MM.1S (cell line): ENCODE measurements at regions not wholly inside any gene's neighbourhood (a gene's known extent, or its start where the extent isn't known, plus 50 kb on each side); places are given as distances from the start of the nearest gene placed in this dataset.
"Not testable (repeated sequence)": the region's sequence is repeated elsewhere in the genome, so short reads cannot be mapped to it uniquely, and the experiment has no call there.

Experiments
- DNase-seq: peaks from one replicate; pipeline ENCODE4 v3.0.0-alpha.2; 2015
- H2AFZ ChIP-seq: fragments of 300-600 bp; sonication (generic); 2 replicates; pipeline ENCODE4 v1.6.0; 2016; ENCODE audit warnings: antibody characterized with exemption, low read length
- H3F3A ChIP-seq: fragments of 300-600 bp; sonication (generic); 2 replicates; pipeline ENCODE4 v1.6.1; 2016; ENCODE audit warnings: mild to moderate bottlenecking, antibody characterized with exemption, low read length, moderate library complexity, mixed read lengths; ENCODE audit not compliant: insufficient read depth
- H3K27ac ChIP-seq: fragments of 300-600 bp; sonication (generic); 2 replicates; pipeline ENCODE4 v1.5.1; 2016; ENCODE audit warnings: mild to moderate bottlenecking, low read length
- H3K27me3 ChIP-seq: fragments of 300-600 bp; sonication (generic); replicated peaks from 2 replicates; pipeline ENCODE4 v1.6.0; 2016; ENCODE audit warnings: low read length; ENCODE audit not compliant: insufficient read depth
- H3K36me3 ChIP-seq: fragments of 300-600 bp; sonication (generic); replicated peaks from 2 replicates; pipeline ENCODE4 v1.6.1; 2016; ENCODE audit warnings: mild to moderate bottlenecking, low read length, mixed read lengths; ENCODE audit not compliant: insufficient read depth
- H3K4me1 ChIP-seq: fragments of 300-600 bp; sonication (generic); 2 replicates; pipeline ENCODE4 v1.6.1; 2016; ENCODE audit warnings: low read length, mixed read lengths
- H3K4me2 ChIP-seq: fragments of 300-600 bp; sonication (generic); 2 replicates; pipeline ENCODE4 v1.6.0; 2016; ENCODE audit warnings: low read depth, low read length
- H3K4me3 ChIP-seq: fragments of 300-600 bp; sonication (generic); 2 replicates; pipeline ENCODE4 v1.5.1; 2016; ENCODE audit warnings: low read length, mixed read lengths
- H3K79me2 ChIP-seq: fragments of 300-600 bp; sonication (generic); 2 replicates; pipeline ENCODE4 v1.6.1; 2016; ENCODE audit warnings: mixed run types, low read length, mixed read lengths
- H3K9ac ChIP-seq: fragments of 300-600 bp; sonication (generic); 2 replicates; pipeline ENCODE4 v1.6.1; 2016; ENCODE audit warnings: low read length, mixed read lengths
- H3K9me2 ChIP-seq: fragments of 300-600 bp; sonication (generic); replicated peaks from 2 replicates; pipeline ENCODE4 v1.6.1; 2016; ENCODE audit warnings: mild to moderate bottlenecking, low read length, mixed read lengths; ENCODE audit not compliant: insufficient read depth
- H3K9me3 ChIP-seq: fragments of 300-600 bp; sonication (generic); replicated peaks from 2 replicates; pipeline ENCODE4 v1.6.1; 2016; ENCODE audit warnings: mild to moderate bottlenecking, low read length, mixed read lengths; ENCODE audit not compliant: insufficient read depth
- H4K20me1 ChIP-seq: fragments of 300-600 bp; sonication (generic); 2 replicates; pipeline ENCODE4 v1.6.1; 2016; ENCODE audit warnings: mild to moderate bottlenecking, low read length, moderate library complexity, mixed read lengths; ENCODE audit not compliant: insufficient read depth
- CTCF ChIP-seq: fragments of 300-600 bp; sonication (generic); IDR thresholded peaks from 2 replicates; pipeline ENCODE4 v1.5.1; 2016; ENCODE audit warnings: antibody characterized with exemption, low read length, mixed read lengths
- EZH2 ChIP-seq: fragments of 300-600 bp; sonication (generic); optimal IDR thresholded peaks from 2 replicates; pipeline ENCODE3; 2017; ENCODE audit warnings: low read depth, mild to moderate bottlenecking, antibody characterized with exemption, low read length, mixed read lengths
- EZH2phosphoT487 ChIP-seq: fragments of 300-600 bp; sonication (generic); IDR thresholded peaks from 2 replicates; pipeline ENCODE4 v1.6.1; 2018; ENCODE audit warnings: antibody characterized with exemption, low read length

GRCh38 chr1:175252561-175252960 is 60.0 kb upstream of the KIAA0040 start:
- Histone ChIP-seq H3K27ac (no peak overlapping the region), H3K27me3 (no peaks in the 10 kb centered on the region), H3K9me2 (no peaks in the 10 kb centered on the region), H3K9me3 (no peaks in the 10 kb centered on the region), H3K4me3 (no peak overlapping the region), H3K9ac (no peak overlapping the region), H4K20me1 (no peaks in the 10 kb centered on the region), H3K4me1 (no peaks in the 10 kb centered on the region), H3K79me2 (no peaks in the 10 kb centered on the region), H3F3A (no peaks in the 10 kb centered on the region), H3K36me3 (no peaks in the 10 kb centered on the region), H2AFZ (no peak overlapping the region), H3K4me2 (no peak overlapping the region)
- TF ChIP-seq CTCF (no peak), EZH2phosphoT487 (no peak), EZH2 (no peak)
- no peak for DNase-seq

- H3K4me2 ChIP-seq: no peak overlapping the region
- H3K27me3 ChIP-seq: no peaks in the 10 kb centered on the region
- no peak overlapping the region for H3K9ac ChIP-seq
- no peak overlapping the region for H3K4me3 ChIP-seq
- H3K9me3 ChIP-seq: no peaks in the 10 kb centered on the region
- no peak overlapping the region for H2AFZ ChIP-seq
- no peaks in the 10 kb centered on the region for H3K36me3 ChIP-seq
- DNase-seq: no peak
- no peaks in the 10 kb centered on the region for H3K9me2 ChIP-seq
- no peaks in the 10 kb centered on the region for H3F3A ChIP-seq
- H3K27ac ChIP-seq: no peak overlapping the region
- H3K4me1 ChIP-seq: no peaks in the 10 kb centered on the region
- TF ChIP-seq EZH2 (no peak), CTCF (no peak), EZH2phosphoT487 (no peak)
- no peaks in the 10 kb centered on the region for H4K20me1 ChIP-seq
- no peaks in the 10 kb centered on the region for H3K79me2 ChIP-seq
Measured at GRCh38 chr1:175250027-175250426, 57.5 kb upstream of the KIAA0040 start.

GRCh38 chr1:175248036-175248435 is 55.5 kb upstream of the KIAA0040 start:
- not testable (repeated sequence) for H3K27me3 ChIP-seq, H3K9me3 ChIP-seq, H3F3A ChIP-seq, H2AFZ ChIP-seq, DNase-seq, H4K20me1 ChIP-seq, H3K4me1 ChIP-seq, H3K9me2 ChIP-seq, H3K9ac ChIP-seq, H3K27ac ChIP-seq, H3K36me3 ChIP-seq, H3K79me2 ChIP-seq, H3K4me3 ChIP-seq, H3K4me2 ChIP-seq

- not testable (repeated sequence) for H3K27ac ChIP-seq, H3K4me3 ChIP-seq, H3K79me2 ChIP-seq, H3K36me3 ChIP-seq, H3K4me2 ChIP-seq, H3K27me3 ChIP-seq, H4K20me1 ChIP-seq, DNase-seq, H3K4me1 ChIP-seq, H3K9me2 ChIP-seq, H3K9me3 ChIP-seq, H3K9ac ChIP-seq, H2AFZ ChIP-seq, H3F3A ChIP-seq
Measured at GRCh38 chr1:175247056-175247455, 54.5 kb upstream of the KIAA0040 start.
